HFF-Myc (cell line): ENCODE measurements at regions not wholly inside any gene's neighbourhood (a gene's known extent, or its start where the extent isn't known, plus 50 kb on each side); places are given as distances from the start of the nearest gene placed in this dataset.

Source experiments
- DNase-seq: peaks from one replicate; pipeline ENCODE4 v3.0.0-alpha.2; 2011; ENCODE audit warnings: low read depth; ENCODE audit errors: extremely low read depth
- H3K4me3 ChIP-seq: replicated peaks from 2 replicates; pipeline ENCODE4 v1.5.1; 2011; ENCODE audit warnings: low read depth, mild to moderate bottlenecking, control low read depth, low read length
- CTCF ChIP-seq: IDR thresholded peaks from 2 replicates; pipeline ENCODE4 v1.5.1; 2012; ENCODE audit warnings: mild to moderate bottlenecking, low read depth, low read length, control low read depth; ENCODE audit errors: missing control alignments

GRCh38 chr3:30980993-30981392 lies 86.5 kb upstream of the GADL1 start:
- no peak overlapping the region for H3K4me3 ChIP-seq
- no peak for TF ChIP-seq CTCF
- no peak for DNase-seq

GRCh38 chr3:30982416-30983075 lies 88.1 kb upstream of the GADL1 start:
- H3K4me3 ChIP-seq, result no peak overlapping the region
- no peak for TF ChIP-seq CTCF
- DNase-seq, result no peak

- TF ChIP-seq CTCF, result no peak
- no peak for DNase-seq
These were observed 90.6 kb upstream of the GADL1 start for GRCh38 chr3:30984855-30985749.

GRCh38 chr3:30986551-30986950 lies 92.1 kb upstream of the GADL1 start:
- DNase-seq, result no peak
- H3K4me3 ChIP-seq, result no peak overlapping the region
- TF ChIP-seq CTCF, result no peak

More at GRCh38 chr3:30984855-30985749, 90.6 kb upstream of the GADL1 start:
- no peak overlapping the region for H3K4me3 ChIP-seq

GRCh38 chr3:30988769-30989168 lies 94.3 kb upstream of the GADL1 start:
- H3K4me3 ChIP-seq, result no peak overlapping the region
- DNase-seq, result no peak
- no peak for TF ChIP-seq CTCF

GRCh38 chr3:30989276-30990030 lies 95.0 kb upstream of the GADL1 start:
- no peak for TF ChIP-seq CTCF
- no peak for DNase-seq
- no peak overlapping the region for H3K4me3 ChIP-seq
